Peyer's patch (tissue), 4 donors: ENCODE measurements at regions not wholly inside any gene's neighbourhood (a gene's known extent, or its start where the extent isn't known, plus 50 kb on each side); places are given as distances from the start of the nearest gene placed in this dataset.
A peak's percentile ranks its signal among the peaks of the same experiment; 100 is the strongest.

ENCODE experiments used
- DNase-seq, 3 donors: peaks; one replicate each; pipeline ENCODE4 v3.0.0-alpha.2; 2017 to 2019
- H3K27ac ChIP-seq, 4 donors: fragments of 200-600 bp; sonication (generic); one replicate each; pipeline ENCODE4 v1.5.1; 2016 to 2019
- H3K27me3 ChIP-seq, 2 donors: fragments of 200-600 bp; sonication (generic); one replicate each; pipeline ENCODE4 v1.5.1; 2019
- H3K36me3 ChIP-seq, 3 donors: fragments of 200-600 bp; sonication (generic); one replicate each; pipeline ENCODE4 v1.5.1; 2016 to 2019
- H3K4me1 ChIP-seq, 4 donors: fragments of 200-600 bp; sonication (generic); one replicate each; pipeline ENCODE4 v1.5.1; 2016 to 2019
- H3K4me3 ChIP-seq, 4 donors: fragments of 200-600 bp; sonication (generic); 1 replicate in 3 of 4; 2 replicates in 1 of 4; pipeline ENCODE4 v1.5.1; 2016 to 2019; ENCODE audit warnings: mild to moderate bottlenecking in 1 of 4
- H3K9me3 ChIP-seq, 4 donors: fragments of 200-600 bp; sonication (generic); one replicate each; pipeline ENCODE4 v1.5.1; 2016 to 2019; ENCODE audit warnings: mild to moderate bottlenecking in 1 of 4
- POLR2A ChIP-seq, 2 donors: fragments of 450-650 bp; IDR thresholded peaks; one replicate each; pipeline ENCODE4 v1.5.1; 2017; ENCODE audit warnings: antibody characterized with exemption in 2 of 2, mild to moderate bottlenecking in 2 of 2, moderate library complexity in 2 of 2
- TF ChIP-seq, protein P1 (sequence below), 6 experiments: fragments of 450-650 bp in 4 of 6; fragments of 200-600 bp in 2 of 6; sonication (generic) in 1 of 6; IDR thresholded peaks; one replicate each; pipeline ENCODE4 v1.5.1; 2017 to 2019; ENCODE audit warnings: antibody characterized with exemption in 6 of 6, mild to moderate bottlenecking in 3 of 6, moderate library complexity in 1 of 6

DNA sequence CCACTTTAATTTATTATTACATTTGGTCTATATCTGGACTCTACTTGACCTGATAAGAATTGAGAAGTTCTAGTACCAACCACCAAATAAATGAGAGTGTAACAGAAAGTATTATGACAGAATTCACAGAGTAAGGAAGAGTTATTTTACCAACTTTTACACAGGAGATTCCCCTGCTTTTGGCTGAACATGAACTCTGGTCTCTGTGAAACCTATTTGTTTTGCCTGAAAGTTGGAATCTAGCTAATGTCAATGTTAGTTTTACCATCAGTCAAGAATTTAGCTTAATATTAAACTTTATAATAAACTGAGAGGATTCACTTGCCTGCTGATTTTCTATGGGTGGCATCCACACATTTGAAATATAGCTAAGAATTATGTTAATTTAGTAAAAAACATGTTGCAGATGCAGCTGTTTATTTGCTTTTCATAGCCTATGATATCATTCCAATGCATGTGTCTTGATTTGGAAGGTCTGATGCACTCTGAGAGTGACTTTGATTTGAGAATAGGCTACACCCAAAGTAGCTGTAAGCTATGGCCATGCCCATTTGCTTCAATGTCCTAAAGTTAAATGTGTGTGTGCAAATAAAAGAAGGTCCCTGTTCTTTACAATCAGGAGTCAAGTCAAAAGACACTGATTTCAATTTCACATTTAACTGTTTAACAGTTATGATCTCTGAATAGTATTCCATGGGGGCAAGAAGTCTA, 150.9 kb upstream of the RASGEF1B start:
- TF ChIP-seq, protein P1, sequence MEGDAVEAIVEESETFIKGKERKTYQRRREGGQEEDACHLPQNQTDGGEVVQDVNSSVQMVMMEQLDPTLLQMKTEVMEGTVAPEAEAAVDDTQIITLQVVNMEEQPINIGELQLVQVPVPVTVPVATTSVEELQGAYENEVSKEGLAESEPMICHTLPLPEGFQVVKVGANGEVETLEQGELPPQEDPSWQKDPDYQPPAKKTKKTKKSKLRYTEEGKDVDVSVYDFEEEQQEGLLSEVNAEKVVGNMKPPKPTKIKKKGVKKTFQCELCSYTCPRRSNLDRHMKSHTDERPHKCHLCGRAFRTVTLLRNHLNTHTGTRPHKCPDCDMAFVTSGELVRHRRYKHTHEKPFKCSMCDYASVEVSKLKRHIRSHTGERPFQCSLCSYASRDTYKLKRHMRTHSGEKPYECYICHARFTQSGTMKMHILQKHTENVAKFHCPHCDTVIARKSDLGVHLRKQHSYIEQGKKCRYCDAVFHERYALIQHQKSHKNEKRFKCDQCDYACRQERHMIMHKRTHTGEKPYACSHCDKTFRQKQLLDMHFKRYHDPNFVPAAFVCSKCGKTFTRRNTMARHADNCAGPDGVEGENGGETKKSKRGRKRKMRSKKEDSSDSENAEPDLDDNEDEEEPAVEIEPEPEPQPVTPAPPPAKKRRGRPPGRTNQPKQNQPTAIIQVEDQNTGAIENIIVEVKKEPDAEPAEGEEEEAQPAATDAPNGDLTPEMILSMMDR (IDR thresholded peaks at IDR 0.05): no peak
- TF ChIP-seq POLR2A (IDR thresholded peaks at IDR 0.05): no peak
- H3K4me3 ChIP-seq: no peak overlapping the region
- no peaks in the 10 kb centered on the region for H3K9me3 ChIP-seq
- peaks cover 0 to 2% (median 0%) of the 10 kb centered on the region in 3 donors for H3K36me3 ChIP-seq
- no peak for DNase-seq
- no peak overlapping the region for H3K27ac ChIP-seq
- H3K27me3 ChIP-seq: no peaks in the 10 kb centered on the region
- H3K4me1 ChIP-seq: peaks cover 0 to 6% (median 0%) of the 10 kb centered on the region in 4 donors

DNA sequence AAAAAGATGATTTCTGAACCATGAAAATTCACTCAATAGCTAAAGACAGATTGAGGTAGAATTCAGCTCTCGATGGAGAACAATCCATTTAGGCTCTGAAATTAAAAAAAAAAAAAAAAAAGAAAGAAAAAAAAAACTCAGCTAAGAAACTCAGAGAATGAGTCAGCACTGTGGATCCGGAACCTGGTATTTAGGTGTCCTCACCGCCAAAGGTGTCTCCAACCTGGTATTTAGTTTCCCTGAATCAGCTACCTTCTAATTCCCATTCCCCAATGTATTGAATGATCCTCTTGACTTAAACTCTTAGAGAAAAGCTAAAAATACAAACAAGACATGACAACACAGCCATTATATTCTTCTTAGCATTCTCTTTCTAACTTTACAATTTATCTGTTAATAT, 150.3 kb upstream of the RASGEF1B start:
- Histone ChIP-seq H3K4me3 (no peak overlapping the region), H3K4me1 (peaks cover 0 to 6% (median 0%) of the 10 kb centered on the region in 4 donors), H3K36me3 (peaks cover 0 to 2% (median 0%) of the 10 kb centered on the region in 3 donors), H3K27me3 (no peaks in the 10 kb centered on the region), H3K9me3 (no peaks in the 10 kb centered on the region), H3K27ac (no peak overlapping the region)
- DNase-seq: no peak
- no peak for TF ChIP-seq POLR2A (IDR thresholded peaks at IDR 0.05)
- TF ChIP-seq, protein P1 (IDR thresholded peaks at IDR 0.05): no peak

DNA sequence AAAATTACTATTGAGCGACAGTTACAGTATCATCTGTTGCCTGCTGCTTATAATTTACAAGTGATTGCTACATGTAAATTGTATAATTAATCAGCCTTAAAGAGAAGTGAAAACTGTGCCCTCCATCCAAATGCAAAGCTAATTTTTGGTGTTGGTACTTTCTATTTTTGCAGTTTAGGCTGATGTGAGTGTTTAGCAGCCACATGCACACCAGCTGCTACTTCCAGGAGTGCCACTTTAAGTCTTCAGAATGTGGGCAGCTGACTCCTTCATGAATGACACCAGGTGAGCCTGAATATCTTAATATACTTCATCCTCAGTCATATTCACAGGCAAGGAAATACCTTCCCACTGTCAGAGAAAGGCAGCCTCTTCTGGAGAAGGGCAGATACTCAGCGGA, 149.8 kb upstream of the RASGEF1B start:
- no peak for TF ChIP-seq POLR2A (IDR thresholded peaks at IDR 0.05)
- TF ChIP-seq, protein P1 (IDR thresholded peaks at IDR 0.05): no peak
- peaks cover 0 to 2% (median 0%) of the 10 kb centered on the region in 3 donors for H3K36me3 ChIP-seq
- H3K27me3 ChIP-seq: no peaks in the 10 kb centered on the region
- H3K27ac ChIP-seq: no peak overlapping the region
- DNase-seq: no peak
- no peak overlapping the region for H3K4me3 ChIP-seq
- H3K4me1 ChIP-seq: peaks cover 0 to 6% (median 0%) of the 10 kb centered on the region in 4 donors
- H3K9me3 ChIP-seq: no peaks in the 10 kb centered on the region

DNA sequence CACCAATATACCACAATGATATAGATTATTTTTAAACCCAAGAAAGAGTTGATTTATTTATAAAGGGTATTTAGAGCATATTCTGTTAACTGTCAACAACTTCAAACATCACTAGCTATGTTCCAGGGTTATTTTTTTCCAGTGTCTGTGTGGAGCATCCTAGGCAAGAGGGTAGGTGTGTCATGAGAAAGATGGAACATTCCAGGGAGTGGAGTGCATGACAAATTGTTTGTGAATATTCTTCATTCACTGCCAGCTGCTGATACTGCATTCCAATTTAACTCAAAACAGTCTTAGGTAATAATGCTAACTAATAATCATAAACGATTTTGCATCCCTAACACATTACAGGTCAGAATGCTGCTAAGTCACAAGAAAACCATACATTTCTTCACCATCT, 148.7 kb upstream of the RASGEF1B start:
- TF ChIP-seq POLR2A (IDR thresholded peaks at IDR 0.05): no peak
- TF ChIP-seq, protein P1 (IDR thresholded peaks at IDR 0.05): no peak
- no peaks in the 10 kb centered on the region for H3K27me3 ChIP-seq
- no peak overlapping the region for H3K27ac ChIP-seq
- no peaks in the 10 kb centered on the region for H3K9me3 ChIP-seq
- H3K4me1 ChIP-seq: peaks cover 0 to 6% (median 0%) of the 10 kb centered on the region in 4 donors
- DNase-seq: no peak
- no peak overlapping the region for H3K4me3 ChIP-seq
- H3K36me3 ChIP-seq: peaks cover 0 to 2% (median 0%) of the 10 kb centered on the region in 3 donors

DNA sequence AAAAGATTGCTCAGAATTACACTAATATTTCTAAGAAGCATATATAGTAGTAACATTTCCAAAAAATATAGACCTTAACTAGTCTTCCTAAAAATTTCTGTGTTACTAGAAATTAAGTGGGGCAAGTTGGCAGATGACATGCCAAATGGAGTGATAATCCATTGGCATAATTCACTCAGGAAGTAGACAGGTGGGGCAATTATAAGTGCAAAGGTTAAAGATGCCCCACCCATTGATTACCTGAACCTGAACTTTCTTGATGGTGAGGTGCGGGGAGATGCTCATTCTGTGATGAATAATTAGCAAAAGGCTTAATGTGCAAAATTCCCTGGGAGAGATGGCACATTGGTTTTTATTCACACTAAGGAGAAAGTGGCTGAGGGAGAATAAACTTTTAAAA, 145.8 kb upstream of the RASGEF1B start:
- peaks cover 0 to 2% (median 0%) of the 10 kb centered on the region in 3 donors for H3K36me3 ChIP-seq
- H3K4me1 ChIP-seq: peaks cover 0 to 6% (median 0%) of the 10 kb centered on the region in 4 donors
- DNase-seq: peak in 1 of 3 donors; percentile 53
- H3K27ac ChIP-seq: peak overlapping the region in 1 of 4 donors; percentile 48
- no peaks in the 10 kb centered on the region for H3K27me3 ChIP-seq
- H3K9me3 ChIP-seq: no peaks in the 10 kb centered on the region
- no peak for TF ChIP-seq POLR2A (IDR thresholded peaks at IDR 0.05)
- TF ChIP-seq, protein P1 (IDR thresholded peaks at IDR 0.05): no peak
- H3K4me3 ChIP-seq: no peak overlapping the region
